Gastrocnemius medialis (tissue), 4 donors: ENCODE measurements at regions not wholly inside any gene's neighbourhood (a gene's known extent, or its start where the extent isn't known, plus 50 kb on each side); places are given as distances from the start of the nearest gene placed in this dataset.

ENCODE experiments used
- ATAC-seq, 2 donors: fragments of 150-250 bp; one replicate each; pipeline ENCODE4 v1.9.1; 2016
- DNase-seq, 2 donors: peaks; one replicate each; pipeline ENCODE4 v3.0.0-alpha.2; 2019
- H3K27ac ChIP-seq, 4 donors: fragments of 200-600 bp; sonication (generic); 1 replicate in 1 of 4; 2 replicates in 3 of 4; pipeline ENCODE4 v1.5.1; 2016 to 2018; ENCODE audit warnings: mild to moderate bottlenecking in 2 of 4, moderate library complexity in 1 of 4
- H3K27me3 ChIP-seq, 3 donors: fragments of 200-600 bp; sonication (generic) in 2 of 3; 1 replicate in 1 of 3; 2 replicates in 2 of 3; pipeline versions ENCODE4 v1.5.1 to v1.6.0; 2016 to 2019; ENCODE audit warnings: mild to moderate bottlenecking in 1 of 3, moderate library complexity in 1 of 3
- H3K36me3 ChIP-seq, 2 donors: fragments of 200-600 bp; sonication (generic) in 1 of 2; one replicate each; pipeline ENCODE4 v1.5.1; 2017 to 2018
- H3K4me1 ChIP-seq, 2 donors: fragments of 200-600 bp; sonication (generic) in 1 of 2; one replicate each; pipeline ENCODE4 v1.5.1; 2016 to 2017; ENCODE audit warnings: mild to moderate bottlenecking in 2 of 2
- H3K4me3 ChIP-seq, 4 donors: fragments of 200-600 bp; sonication (generic) in 3 of 4; 1 replicate in 1 of 4; 2 replicates in 3 of 4; pipeline ENCODE4 v1.5.1; 2016 to 2019; ENCODE audit warnings: mild to moderate bottlenecking in 2 of 4
- H3K9me3 ChIP-seq, 3 donors: fragments of 200-600 bp; sonication (generic) in 2 of 3; 1 replicate in 1 of 3; 2 replicates in 2 of 3; pipeline ENCODE4 v1.5.1; 2016 to 2019
- POLR2A ChIP-seq, 2 donors: fragments of 450-650 bp; IDR thresholded peaks; one replicate each; pipeline ENCODE4 v1.6.1; 2017; ENCODE audit warnings: antibody characterized with exemption in 2 of 2, mild to moderate bottlenecking in 2 of 2, moderate library complexity in 2 of 2
- in situ Hi-C, 4 donors: fragments of 200-750 bp; cut with MboI; loops; one replicate each; pipeline versions ENCODE4 v1.15.0 to v1.8.0; 2017; ENCODE audit warnings: low sequenced_read_pairs in 4 of 4
- intact Hi-C: fragments of 100-400 bp; cut with DNase I; formaldehyde crosslinking; loops from one replicate; pipeline ENCODE4 v1.15.1; 2023; ENCODE audit warnings: low total_unique reads
- TF ChIP-seq, protein P1 (sequence below), 5 experiments: fragments of 450-650 bp in 3 of 5; fragments of 200-600 bp in 2 of 5; sonication (generic) in 2 of 5; IDR thresholded peaks in 4 of 5; conservative IDR thresholded peaks in 1 of 5; 1 replicate in 4 of 5; 2 replicates in 1 of 5; pipeline ENCODE4 v1.5.1; 2016 to 2019; ENCODE audit warnings: antibody characterized with exemption in 5 of 5, mild to moderate bottlenecking in 3 of 5, moderate library complexity in 3 of 5

DNA sequence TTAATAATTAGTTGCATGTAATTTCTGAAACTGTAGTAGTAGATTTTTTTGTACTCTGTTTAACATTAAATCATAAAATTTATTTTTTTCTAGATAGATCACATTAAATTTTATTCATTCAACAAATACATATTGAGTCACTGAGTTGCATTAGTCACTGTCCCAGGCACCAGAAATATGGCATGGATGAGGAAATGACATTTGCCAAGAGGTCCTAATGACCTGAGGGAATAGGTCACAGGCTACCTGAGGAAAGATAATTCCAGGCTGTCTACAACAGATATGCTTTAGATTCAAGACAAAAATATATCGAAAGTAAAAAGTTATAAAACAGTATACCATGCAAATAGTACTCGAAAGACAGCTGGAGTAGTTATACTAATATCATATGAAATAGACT is 852.4 kb upstream of the ACVR2A start:
- in situ Hi-C loops (no loop called here), intact Hi-C loops (no loop called here)
- H3K36me3 ChIP-seq, result no peaks in the 10 kb centered on the region
- no peaks in the 10 kb centered on the region for H3K4me1 ChIP-seq
- no peak for TF ChIP-seq POLR2A (IDR thresholded peaks at IDR 0.05)
- TF ChIP-seq, protein P1, sequence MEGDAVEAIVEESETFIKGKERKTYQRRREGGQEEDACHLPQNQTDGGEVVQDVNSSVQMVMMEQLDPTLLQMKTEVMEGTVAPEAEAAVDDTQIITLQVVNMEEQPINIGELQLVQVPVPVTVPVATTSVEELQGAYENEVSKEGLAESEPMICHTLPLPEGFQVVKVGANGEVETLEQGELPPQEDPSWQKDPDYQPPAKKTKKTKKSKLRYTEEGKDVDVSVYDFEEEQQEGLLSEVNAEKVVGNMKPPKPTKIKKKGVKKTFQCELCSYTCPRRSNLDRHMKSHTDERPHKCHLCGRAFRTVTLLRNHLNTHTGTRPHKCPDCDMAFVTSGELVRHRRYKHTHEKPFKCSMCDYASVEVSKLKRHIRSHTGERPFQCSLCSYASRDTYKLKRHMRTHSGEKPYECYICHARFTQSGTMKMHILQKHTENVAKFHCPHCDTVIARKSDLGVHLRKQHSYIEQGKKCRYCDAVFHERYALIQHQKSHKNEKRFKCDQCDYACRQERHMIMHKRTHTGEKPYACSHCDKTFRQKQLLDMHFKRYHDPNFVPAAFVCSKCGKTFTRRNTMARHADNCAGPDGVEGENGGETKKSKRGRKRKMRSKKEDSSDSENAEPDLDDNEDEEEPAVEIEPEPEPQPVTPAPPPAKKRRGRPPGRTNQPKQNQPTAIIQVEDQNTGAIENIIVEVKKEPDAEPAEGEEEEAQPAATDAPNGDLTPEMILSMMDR (IDR thresholded peaks at IDR 0.05 in 4 of 5, conservative IDR thresholded peaks at IDR 0.05 in 1 of 5), result no peak
- no peaks in the 10 kb centered on the region for H3K9me3 ChIP-seq
- no peak overlapping the region for H3K4me3 ChIP-seq
- H3K27me3 ChIP-seq, result no peaks in the 10 kb centered on the region
- DNase-seq, result no peak
- no peak for ATAC-seq
- H3K27ac ChIP-seq, result no peak overlapping the region

DNA sequence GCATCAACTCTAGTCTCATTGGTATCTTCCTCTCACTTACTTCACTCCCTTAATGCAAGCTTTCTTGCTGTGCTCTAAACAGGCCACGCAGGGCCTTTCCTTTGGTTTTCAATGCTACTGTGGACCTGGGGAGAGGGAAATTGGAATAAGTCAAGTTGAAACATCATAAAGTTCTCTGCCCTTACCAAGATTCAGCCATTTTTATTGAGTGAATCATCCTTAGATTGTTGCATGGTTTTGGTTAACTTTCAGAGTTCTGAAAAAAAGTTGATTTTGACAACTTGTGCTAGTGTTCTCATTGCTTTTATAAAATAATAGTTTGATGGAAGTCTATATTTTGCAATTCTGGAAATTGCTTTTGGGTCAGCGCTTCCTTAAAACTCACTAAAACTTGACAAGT is 852.8 kb upstream of the ACVR2A start:
- ATAC-seq, result no peak

DNA sequence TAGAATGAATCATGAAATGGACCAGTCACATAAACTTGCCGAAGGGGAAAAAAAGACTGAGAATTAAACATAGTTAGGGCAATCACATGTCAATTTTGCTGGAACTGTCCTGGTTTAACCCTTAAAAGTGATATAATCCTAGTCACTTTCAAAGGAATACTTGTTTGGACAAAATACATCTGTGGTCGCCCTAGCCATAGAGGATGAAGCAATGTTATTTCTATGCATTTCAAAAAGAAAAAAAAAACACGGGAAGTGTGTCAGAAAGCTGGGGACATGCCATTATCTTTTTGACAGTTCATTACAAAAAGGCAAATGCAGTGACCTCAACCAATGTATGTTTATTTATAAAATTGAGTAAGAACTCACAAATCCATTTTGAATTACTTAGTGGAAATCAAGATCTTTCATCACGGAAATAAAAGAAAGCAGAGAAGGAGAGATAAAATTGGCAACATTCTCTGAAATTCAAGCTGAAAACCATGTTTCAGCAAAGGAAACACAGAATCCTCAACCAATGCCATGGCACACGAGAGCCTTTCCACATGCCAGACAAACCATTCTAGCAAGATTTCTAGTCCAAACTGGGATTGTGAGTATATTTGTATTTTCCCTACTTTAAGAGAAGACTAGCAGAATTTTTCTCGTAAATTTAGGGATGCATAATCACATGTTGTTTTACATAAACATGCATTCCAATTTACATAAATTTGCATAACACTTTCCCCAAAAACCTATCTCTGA is 854.3 kb upstream of the ACVR2A start:
- Histone ChIP-seq H3K27me3 (no peaks in the 10 kb centered on the region), H3K9me3 (no peaks in the 10 kb centered on the region), H3K27ac (no peak overlapping the region), H3K36me3 (no peaks in the 10 kb centered on the region), H3K4me1 (no peaks in the 10 kb centered on the region), H3K4me3 (no peak overlapping the region)
- in situ Hi-C loops, result no loop called here
- DNase-seq (no peak), ATAC-seq (no peak)
- intact Hi-C loops, result no loop called here
- TF ChIP-seq, protein P1 (IDR thresholded peaks at IDR 0.05 in 4 of 5, conservative IDR thresholded peaks at IDR 0.05 in 1 of 5), result no peak
- TF ChIP-seq POLR2A (IDR thresholded peaks at IDR 0.05), result no peak

More for the DNA sequence above, 852.8 kb upstream of the ACVR2A start:
- Histone ChIP-seq H3K27me3 (no peaks in the 10 kb centered on the region), H3K27ac (no peak overlapping the region), H3K9me3 (no peaks in the 10 kb centered on the region), H3K4me3 (no peak overlapping the region), H3K4me1 (no peaks in the 10 kb centered on the region), H3K36me3 (no peaks in the 10 kb centered on the region)
- no peak for DNase-seq
- intact Hi-C loops, result no loop called here
- in situ Hi-C loops, result no loop called here
- no peak for TF ChIP-seq POLR2A (IDR thresholded peaks at IDR 0.05)
- TF ChIP-seq, protein P1 (IDR thresholded peaks at IDR 0.05 in 4 of 5, conservative IDR thresholded peaks at IDR 0.05 in 1 of 5), result no peak

DNA sequence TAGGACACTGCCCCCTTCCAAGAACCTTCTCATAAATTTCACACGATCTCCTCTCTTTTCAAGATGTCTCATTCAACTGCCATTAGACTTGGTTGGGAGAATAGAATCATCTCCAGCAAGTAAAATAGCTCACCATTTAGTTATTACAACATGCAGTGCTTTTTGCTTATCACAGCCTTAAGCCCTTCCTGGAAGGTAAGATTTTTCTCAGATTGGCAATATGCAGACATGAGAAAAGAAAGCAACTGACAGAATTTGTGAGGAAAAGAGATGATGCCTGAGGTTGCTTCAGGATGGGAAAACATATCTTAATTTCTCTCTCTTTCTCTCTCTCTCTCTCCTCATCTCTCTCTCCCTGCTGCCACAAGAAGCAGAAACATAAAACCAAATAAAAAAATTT is 855.1 kb upstream of the ACVR2A start:
- no peaks in the 10 kb centered on the region for H3K36me3 ChIP-seq
- DNase-seq, result no peak
- no peak overlapping the region for H3K27ac ChIP-seq
- no peak overlapping the region for H3K4me3 ChIP-seq
- ATAC-seq, result no peak
- H3K27me3 ChIP-seq, result no peaks in the 10 kb centered on the region
- intact Hi-C loops (no loop called here), in situ Hi-C loops (no loop called here)
- TF ChIP-seq, protein P1 (IDR thresholded peaks at IDR 0.05 in 4 of 5, conservative IDR thresholded peaks at IDR 0.05 in 1 of 5), result no peak
- no peak for TF ChIP-seq POLR2A (IDR thresholded peaks at IDR 0.05)
- no peaks in the 10 kb centered on the region for H3K9me3 ChIP-seq
- no peaks in the 10 kb centered on the region for H3K4me1 ChIP-seq

DNA sequence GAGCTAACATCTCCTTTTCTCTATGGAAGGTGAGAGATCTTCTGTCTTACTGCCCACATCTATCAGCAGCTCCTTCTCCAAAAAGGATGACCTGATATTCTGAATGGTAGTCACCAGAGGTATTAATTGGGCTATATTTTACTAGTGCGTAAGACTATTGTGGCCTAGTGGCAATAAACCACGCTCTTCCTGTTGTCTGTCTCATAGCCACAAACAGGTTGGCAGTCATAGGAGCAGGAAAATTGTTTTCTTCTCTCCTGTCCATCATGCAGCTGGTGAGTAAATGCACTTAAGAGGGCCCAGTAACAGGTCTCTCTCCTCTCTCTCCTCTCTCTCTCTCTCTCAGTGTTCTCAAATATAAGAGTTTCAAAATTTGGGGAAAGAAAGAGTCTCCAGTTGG is 856.8 kb upstream of the ACVR2A start:
- no peak for DNase-seq
- intact Hi-C loops, result no loop called here
- no peak overlapping the region for H3K4me3 ChIP-seq
- no peaks in the 10 kb centered on the region for H3K9me3 ChIP-seq
- no peaks in the 10 kb centered on the region for H3K27me3 ChIP-seq
- in situ Hi-C loops, result no loop called here
- ATAC-seq, result no peak
- no peak overlapping the region for H3K27ac ChIP-seq
- H3K4me1 ChIP-seq, result no peaks in the 10 kb centered on the region
- TF ChIP-seq POLR2A (IDR thresholded peaks at IDR 0.05), result no peak
- TF ChIP-seq, protein P1 (IDR thresholded peaks at IDR 0.05 in 4 of 5, conservative IDR thresholded peaks at IDR 0.05 in 1 of 5), result no peak
- no peaks in the 10 kb centered on the region for H3K36me3 ChIP-seq
